Muscle layer of colon (tissue), 2 donors: ENCODE measurements at regions not wholly inside any gene's neighbourhood (a gene's known extent, or its start where the extent isn't known, plus 50 kb on each side); places are given as distances from the start of the nearest gene placed in this dataset.

Experiments
- H3K27ac ChIP-seq: one replicate; pipeline ENCODE4 v1.7.0; 2013; ENCODE audit warnings: low read depth, mild to moderate bottlenecking, low read length, moderate library complexity
- H3K27me3 ChIP-seq, 2 donors: one replicate each; pipeline ENCODE4 v1.7.0; 2013; ENCODE audit warnings: low read length in 2 of 2, mild to moderate bottlenecking in 2 of 2; ENCODE audit not compliant: insufficient read depth in 2 of 2, control insufficient read depth in 1 of 2
- H3K36me3 ChIP-seq: one replicate; pipeline ENCODE4 v1.7.0; 2013; ENCODE audit warnings: mild to moderate bottlenecking, low read length; ENCODE audit not compliant: insufficient read depth
- H3K4me1 ChIP-seq: one replicate; pipeline ENCODE4 v1.7.0; 2013; ENCODE audit warnings: mild to moderate bottlenecking, low read length; ENCODE audit not compliant: insufficient read depth
- H3K4me3 ChIP-seq, 2 donors: one replicate each; pipeline ENCODE4 v1.7.0; 2013; ENCODE audit warnings: low read length in 2 of 2, low read depth in 1 of 2, mild to moderate bottlenecking in 1 of 2, moderate library complexity in 1 of 2
- H3K9ac ChIP-seq: one replicate; pipeline ENCODE4 v1.7.0; 2013; ENCODE audit warnings: low read length
- H3K9me3 ChIP-seq: one replicate; pipeline ENCODE4 v1.7.0; 2013; ENCODE audit warnings: mild to moderate bottlenecking, low read length
- donor health status: abdominal sarcoma.
- donor health status: Adenocarcinoma of cecum.

DNA sequence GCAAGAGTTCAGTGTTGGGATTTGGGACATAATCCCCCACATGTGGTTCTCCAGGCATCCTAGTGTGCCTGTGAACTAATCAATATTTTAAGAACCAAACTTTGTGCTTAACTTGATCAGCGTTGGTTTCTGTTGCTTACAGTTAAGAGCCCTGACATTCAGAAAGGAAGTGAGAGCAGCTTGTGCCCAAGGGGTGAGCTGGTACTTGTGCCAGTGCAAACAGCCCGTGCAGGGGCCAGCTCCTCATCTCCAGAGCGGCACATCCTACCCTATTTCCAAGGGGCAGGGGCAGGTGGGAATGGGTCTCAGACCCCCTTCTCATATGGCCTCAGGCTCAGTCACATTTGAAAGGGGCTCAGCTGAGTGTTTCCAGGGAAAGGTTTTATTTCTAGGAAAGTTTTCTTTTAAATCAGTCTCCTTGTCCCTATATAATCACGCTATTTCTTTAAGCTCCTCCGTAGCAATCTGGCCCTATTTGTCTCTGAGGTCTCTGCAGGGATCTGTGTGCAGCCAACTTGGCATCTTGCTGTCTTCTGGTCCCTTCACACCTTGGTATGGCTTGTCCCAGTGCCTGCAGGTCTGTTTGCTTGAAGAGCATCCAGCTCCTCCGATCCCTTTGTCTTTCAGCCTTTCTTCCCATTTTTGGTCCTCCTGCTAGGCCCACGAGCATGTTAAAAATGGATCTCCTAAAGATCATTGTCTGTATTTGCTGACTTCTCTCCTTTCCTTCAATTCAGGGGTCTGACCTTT lies 358.9 kb downstream of the HRH4 start:
- Histone ChIP-seq H3K27me3 (no peaks in the 10 kb centered on the region), H3K36me3 (no peaks in the 10 kb centered on the region), H3K27ac (no peak overlapping the region), H3K4me3 (no peak overlapping the region), H3K9me3 (no peaks in the 10 kb centered on the region), H3K4me1 (no peaks in the 10 kb centered on the region), H3K9ac (no peak overlapping the region)

DNA sequence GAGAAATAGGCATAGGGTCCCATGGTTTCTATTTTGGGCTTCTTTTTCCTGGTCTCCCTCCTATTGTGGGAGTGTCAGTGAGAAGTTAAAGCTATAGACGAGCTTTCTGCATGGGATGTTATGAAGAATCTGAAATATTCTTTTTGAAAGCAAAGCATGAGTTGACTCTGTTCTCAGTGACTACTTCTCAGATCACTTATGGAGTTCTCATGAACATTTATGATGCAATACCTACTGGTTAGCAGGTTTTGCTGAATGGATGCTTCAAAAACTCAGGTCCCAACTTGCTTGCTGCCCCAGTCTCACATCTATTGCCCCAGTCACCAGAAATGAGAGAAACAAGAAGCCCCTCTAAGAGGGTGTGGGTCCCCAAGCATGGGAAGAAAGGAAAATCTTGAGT lies 365.0 kb downstream of the HRH4 start:
- H3K27ac ChIP-seq: no peak overlapping the region
- H3K36me3 ChIP-seq: no peaks in the 10 kb centered on the region
- H3K4me3 ChIP-seq: no peak overlapping the region
- no peaks in the 10 kb centered on the region for H3K4me1 ChIP-seq
- no peak overlapping the region for H3K9ac ChIP-seq
- no peaks in the 10 kb centered on the region for H3K27me3 ChIP-seq
- H3K9me3 ChIP-seq: no peaks in the 10 kb centered on the region

DNA sequence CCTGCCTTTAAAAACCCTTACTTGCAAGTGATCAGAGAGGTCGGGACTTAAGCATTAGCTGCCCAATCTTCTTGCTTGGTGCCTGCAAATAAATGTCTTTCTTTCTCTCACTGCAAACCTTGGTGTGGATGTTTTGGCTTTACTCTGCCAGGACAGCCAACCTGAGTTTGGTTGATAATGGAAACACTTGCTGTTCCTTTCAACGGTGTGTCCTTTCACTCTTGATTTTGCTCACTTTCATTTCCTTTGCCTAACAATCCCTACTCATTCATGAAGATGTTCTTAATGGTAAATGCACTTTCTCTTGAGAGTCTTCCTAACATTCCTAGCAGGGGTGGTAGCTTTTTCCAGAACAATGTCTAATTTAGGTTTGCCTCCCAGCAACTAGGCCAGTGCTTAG lies 366.2 kb downstream of the HRH4 start:
- H3K36me3 ChIP-seq: no peaks in the 10 kb centered on the region

DNA sequence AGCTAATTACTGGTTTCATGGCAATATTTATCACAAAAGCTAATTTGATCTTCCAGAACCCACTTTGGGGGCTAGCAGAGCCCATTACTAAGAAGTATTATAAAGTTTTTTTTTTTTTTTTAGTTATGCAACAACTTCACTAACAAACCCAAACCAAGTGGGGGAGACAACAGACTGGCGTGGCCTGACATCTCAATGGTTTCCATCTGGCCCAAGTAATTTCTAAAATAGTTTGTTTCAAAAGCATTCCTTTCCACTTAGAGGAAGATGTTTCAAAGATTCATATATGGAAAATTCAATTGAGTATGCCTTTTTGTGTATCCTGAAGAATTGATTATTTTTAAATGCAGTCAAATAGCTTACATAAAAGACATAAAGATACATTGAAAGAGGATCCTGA lies 367.1 kb downstream of the HRH4 start:
- Histone ChIP-seq H3K27me3 (no peaks in the 10 kb centered on the region), H3K4me3 (no peak overlapping the region), H3K36me3 (no peaks in the 10 kb centered on the region), H3K4me1 (no peaks in the 10 kb centered on the region), H3K9ac (no peak overlapping the region), H3K27ac (no peak overlapping the region), H3K9me3 (no peaks in the 10 kb centered on the region)

More for the DNA sequence above, 366.2 kb downstream of the HRH4 start:
- no peak overlapping the region for H3K4me3 ChIP-seq
- no peaks in the 10 kb centered on the region for H3K27me3 ChIP-seq
- H3K9ac ChIP-seq: no peak overlapping the region
- no peak overlapping the region for H3K27ac ChIP-seq
- H3K9me3 ChIP-seq: no peaks in the 10 kb centered on the region
- H3K4me1 ChIP-seq: no peaks in the 10 kb centered on the region

DNA sequence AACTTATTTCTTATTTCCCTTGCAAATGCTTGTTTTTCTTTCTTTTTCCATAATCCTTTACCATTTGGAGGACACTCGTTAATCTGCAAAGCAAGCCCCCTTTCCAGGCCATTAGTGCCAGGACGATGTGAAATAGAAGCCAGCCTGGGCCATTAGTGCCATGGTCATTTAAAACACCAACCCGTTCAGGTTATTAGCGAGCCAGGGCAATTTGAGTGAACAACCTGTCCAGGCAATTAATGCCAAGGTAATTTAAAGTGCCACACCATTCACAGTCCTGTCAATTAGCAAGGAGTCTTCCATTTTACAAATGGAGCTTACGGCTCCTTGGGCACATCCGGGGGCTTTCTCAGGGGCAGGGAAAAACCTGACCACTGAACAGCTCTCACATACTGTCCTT lies 370.6 kb downstream of the HRH4 start:
- Histone ChIP-seq H3K27ac (no peak overlapping the region), H3K9me3 (no peaks in the 10 kb centered on the region), H3K4me3 (no peak overlapping the region), H3K27me3 (no peaks in the 10 kb centered on the region), H3K9ac (no peak overlapping the region), H3K36me3 (no peaks in the 10 kb centered on the region), H3K4me1 (no peaks in the 10 kb centered on the region)

DNA sequence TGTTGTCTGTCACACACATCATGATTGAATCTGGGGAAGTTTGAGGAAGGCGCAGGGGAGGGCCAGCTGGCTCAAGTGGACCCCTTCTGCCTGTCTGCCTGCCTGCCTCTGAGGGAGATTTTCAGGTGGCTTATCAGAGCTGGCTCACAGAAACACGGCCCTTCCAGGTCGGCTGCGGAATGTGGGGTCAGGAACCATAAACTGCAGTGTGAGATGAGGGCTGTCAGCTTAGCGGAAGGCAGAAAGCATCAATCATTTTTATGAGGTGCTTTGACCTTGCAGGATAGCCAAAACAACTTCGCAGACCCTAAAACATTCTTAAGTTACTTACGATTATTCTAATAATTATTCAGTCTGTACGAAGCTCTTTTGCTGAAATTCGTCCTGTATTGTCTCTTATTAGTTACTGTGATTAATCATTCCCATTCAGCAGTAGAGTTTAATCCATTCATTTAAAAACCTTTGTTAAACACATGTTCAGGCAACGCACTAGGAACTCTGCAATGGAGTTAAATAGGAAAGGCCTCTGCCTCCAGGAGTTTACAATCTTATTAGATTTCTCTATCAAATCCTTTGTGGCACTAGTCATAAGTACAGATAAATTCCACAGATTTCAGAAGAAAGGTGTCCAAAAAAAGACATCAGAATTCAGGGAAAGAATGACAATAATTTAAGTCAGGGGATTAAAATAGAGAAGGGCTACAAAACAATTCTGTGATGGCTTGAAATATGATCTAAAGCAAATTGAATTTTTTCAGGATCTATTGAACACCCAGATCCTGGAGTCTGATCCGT lies 371.6 kb downstream of the HRH4 start:
- Histone ChIP-seq H3K9me3 (no peaks in the 10 kb centered on the region), H3K4me3 (no peak overlapping the region), H3K9ac (no peak overlapping the region), H3K36me3 (no peaks in the 10 kb centered on the region), H3K27me3 (no peaks in the 10 kb centered on the region), H3K4me1 (no peaks in the 10 kb centered on the region), H3K27ac (no peak overlapping the region)

DNA sequence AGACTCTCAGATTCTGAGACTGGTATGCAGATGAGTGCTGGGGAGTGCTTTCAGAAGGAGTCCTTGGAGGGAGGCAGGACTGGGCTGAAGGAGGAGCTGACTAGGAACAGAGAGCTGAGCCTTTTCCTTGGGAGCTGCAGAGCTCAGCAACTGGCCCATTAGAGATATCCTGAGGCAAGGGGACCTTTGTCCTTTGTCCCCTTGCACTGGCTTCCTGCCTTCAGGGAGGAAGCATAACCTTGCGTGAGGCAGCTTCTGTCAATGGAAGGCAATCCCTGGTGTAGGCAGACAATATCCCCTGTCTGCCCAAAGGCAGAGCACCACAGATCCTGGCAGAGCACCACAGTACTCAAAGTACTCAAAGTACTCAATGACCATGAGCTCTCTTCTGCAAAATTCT lies 375.3 kb downstream of the HRH4 start:
- Histone ChIP-seq H3K36me3 (no peaks in the 10 kb centered on the region), H3K27me3 (no peaks in the 10 kb centered on the region), H3K9me3 (no peaks in the 10 kb centered on the region), H3K4me1 (no peaks in the 10 kb centered on the region), H3K9ac (no peak overlapping the region), H3K4me3 (no peak overlapping the region), H3K27ac (no peak overlapping the region)

DNA sequence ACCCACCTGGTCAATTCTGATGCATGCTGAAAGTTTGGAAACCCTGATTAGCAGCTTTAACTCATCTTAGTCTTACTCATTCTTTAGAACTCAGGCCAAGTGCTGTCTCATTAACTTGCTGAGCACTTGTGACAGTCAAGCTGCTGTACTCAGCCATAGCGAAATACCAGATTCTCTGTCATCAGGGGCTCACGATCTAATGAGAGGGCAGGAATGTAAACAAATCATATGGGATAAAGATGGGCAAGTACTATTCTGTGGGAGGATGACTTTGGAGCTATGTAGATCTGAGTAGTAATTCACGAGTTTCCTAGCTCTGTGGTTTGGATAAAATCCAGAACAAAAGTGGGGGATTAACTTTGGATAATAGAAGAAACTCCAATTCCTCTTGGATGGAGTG lies 376.6 kb downstream of the HRH4 start:
- Histone ChIP-seq H3K27ac (no peak overlapping the region), H3K4me3 (no peak overlapping the region), H3K4me1 (no peaks in the 10 kb centered on the region), H3K9me3 (no peaks in the 10 kb centered on the region), H3K36me3 (no peaks in the 10 kb centered on the region), H3K9ac (no peak overlapping the region), H3K27me3 (no peaks in the 10 kb centered on the region)

DNA sequence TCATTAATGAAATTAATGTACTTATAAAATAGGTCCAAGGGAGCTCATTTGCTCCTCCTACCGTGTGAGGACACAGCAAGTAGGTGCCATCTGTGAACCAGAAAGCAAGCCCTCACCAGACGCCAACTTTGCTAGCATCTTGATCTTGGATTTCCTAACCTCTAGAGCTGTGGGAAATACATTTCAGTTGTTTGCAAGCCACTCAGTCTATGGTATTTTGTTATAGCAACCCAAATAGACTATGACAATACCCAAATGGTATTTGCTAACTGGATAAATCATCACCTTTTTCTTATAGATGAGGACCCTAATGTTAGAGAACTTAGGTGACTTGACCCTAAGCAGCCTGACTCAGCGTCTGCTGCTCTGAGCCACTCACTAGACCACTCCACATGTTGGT lies 379.6 kb downstream of the HRH4 start:
- H3K9ac ChIP-seq: no peak overlapping the region
- H3K27me3 ChIP-seq: no peaks in the 10 kb centered on the region

DNA sequence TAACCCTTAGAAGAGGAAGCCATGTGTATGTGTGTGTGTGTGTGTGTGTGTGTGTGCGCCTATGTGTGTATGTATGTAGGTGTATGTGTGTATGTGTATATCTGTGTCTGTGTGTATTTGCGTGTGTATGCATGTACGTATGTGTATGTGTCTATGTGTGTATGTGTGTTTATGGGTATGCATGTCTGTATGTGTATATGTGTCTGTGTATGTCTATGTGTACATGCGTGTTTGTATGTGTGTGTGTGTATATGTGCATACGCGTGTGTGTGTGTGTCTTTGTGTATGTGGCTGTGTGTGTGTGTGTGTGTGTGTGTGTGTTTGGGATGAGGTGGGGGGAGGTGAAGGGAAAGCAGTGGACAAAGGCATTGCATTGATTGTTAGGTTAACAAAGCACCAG lies 380.2 kb downstream of the HRH4 start:
- no peaks in the 10 kb centered on the region for H3K9me3 ChIP-seq

More for the DNA sequence above, 379.6 kb downstream of the HRH4 start:
- no peak overlapping the region for H3K27ac ChIP-seq
- no peaks in the 10 kb centered on the region for H3K4me1 ChIP-seq
- H3K36me3 ChIP-seq: no peaks in the 10 kb centered on the region
- no peak overlapping the region for H3K4me3 ChIP-seq
- no peaks in the 10 kb centered on the region for H3K9me3 ChIP-seq

DNA sequence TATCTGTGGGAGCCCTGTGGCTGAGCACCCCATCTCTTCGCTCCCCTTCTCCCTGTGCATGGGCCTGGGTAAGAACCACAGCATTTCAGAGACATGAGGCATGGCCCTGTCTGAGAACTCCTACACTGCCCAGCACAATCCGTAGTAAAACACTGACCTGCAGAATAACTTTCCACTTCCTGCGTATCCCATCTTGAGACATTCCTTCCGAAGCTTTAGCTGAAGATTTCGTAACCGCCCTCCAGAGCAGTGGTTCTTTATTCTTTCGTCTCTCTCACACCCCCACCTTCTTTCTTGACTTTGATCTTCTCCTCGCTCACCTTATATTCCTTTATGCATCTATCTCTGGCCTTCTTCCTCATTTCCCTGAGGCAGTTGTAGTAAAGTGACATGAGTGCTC lies 381.1 kb downstream of the HRH4 start:
- no peaks in the 10 kb centered on the region for H3K9me3 ChIP-seq
- no peaks in the 10 kb centered on the region for H3K4me1 ChIP-seq
- H3K27me3 ChIP-seq: no peaks in the 10 kb centered on the region
- H3K9ac ChIP-seq: no peak overlapping the region
- no peak overlapping the region for H3K27ac ChIP-seq
- H3K36me3 ChIP-seq: no peaks in the 10 kb centered on the region
- no peak overlapping the region for H3K4me3 ChIP-seq

More for the DNA sequence above, 380.2 kb downstream of the HRH4 start:
- no peak overlapping the region for H3K9ac ChIP-seq
- H3K4me3 ChIP-seq: no peak overlapping the region
- H3K36me3 ChIP-seq: no peaks in the 10 kb centered on the region
- no peak overlapping the region for H3K27ac ChIP-seq
- H3K4me1 ChIP-seq: no peaks in the 10 kb centered on the region
- no peaks in the 10 kb centered on the region for H3K27me3 ChIP-seq

DNA sequence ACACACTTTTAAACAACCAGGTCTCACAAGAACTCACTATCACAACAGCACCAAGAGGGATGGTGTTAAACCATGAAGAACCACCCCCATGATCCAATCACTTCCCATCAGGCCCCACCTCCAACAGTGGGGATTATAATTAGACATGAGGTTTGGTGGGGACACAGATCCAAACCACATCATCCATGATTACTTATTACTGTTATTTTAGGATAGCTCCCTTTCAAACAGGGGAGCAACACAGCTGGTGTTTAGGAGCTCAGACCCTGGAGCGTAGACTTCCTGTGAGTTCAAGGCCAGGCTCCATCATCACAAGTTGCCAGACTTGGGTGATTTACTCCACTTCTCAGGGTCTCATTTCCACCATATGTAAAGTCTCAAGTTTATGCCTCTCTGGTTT lies 382.7 kb downstream of the HRH4 start:
- H3K27ac ChIP-seq: no peak overlapping the region
- H3K9me3 ChIP-seq: no peaks in the 10 kb centered on the region
- H3K36me3 ChIP-seq: no peaks in the 10 kb centered on the region
- no peaks in the 10 kb centered on the region for H3K4me1 ChIP-seq
- no peaks in the 10 kb centered on the region for H3K27me3 ChIP-seq
- no peak overlapping the region for H3K9ac ChIP-seq
- no peak overlapping the region for H3K4me3 ChIP-seq
